ENCODE measurements at regions not wholly inside any gene's neighbourhood (a gene's known extent, or its start where the extent isn't known, plus 50 kb on each side); places are given as distances from the start of the nearest gene placed in this dataset.

DNA sequence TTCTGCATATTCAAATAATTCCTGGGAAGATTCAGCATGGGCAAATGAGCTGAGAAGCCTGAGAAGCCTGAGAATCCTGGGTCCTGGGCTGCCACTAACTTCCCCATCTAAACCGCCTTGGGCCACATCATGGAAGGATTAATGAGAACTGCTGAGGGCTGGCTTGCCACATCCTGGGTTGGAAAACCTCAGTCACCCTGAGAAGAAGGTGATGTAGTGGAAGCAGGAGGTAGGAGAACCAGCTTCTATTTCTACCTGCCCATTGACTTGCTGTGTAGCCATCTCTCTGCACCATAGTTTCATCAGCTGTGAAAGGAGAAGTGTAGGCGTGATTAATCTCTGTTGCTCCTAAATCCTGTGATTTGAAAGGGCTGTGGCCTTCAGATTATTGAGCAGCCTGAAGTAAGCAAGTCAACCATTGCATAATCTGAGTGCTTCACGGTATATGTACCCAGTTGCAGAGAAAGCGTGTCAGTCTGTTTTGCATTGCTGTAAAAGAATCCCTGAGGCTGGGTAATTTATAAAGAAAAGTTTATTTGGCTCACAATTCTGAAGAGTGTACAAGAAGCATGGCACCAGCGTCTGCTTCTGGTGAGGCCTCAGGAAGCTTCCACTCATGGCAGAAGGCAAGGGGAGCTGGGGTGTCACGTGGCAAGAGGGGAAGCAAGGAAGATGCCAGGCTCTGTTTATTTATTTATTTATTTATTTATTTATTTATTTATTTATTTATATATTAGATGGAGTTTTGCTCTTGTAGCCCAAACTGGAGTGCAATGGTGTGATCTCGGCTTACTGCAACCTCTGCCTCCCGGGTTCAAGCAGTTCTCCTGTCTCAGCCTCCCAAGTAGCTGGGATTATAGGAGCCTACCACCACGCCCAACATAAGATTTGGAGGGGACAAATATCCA is 140.9 kb upstream of the ATP6AP2 start:
- TF ChIP-seq ZNF562 (CRISPR knock-in tag; IDR thresholded peaks at IDR 0.05; ENCODE audit: borderline replicate concordance) = no peak
- TF ChIP-seq, protein P1, sequence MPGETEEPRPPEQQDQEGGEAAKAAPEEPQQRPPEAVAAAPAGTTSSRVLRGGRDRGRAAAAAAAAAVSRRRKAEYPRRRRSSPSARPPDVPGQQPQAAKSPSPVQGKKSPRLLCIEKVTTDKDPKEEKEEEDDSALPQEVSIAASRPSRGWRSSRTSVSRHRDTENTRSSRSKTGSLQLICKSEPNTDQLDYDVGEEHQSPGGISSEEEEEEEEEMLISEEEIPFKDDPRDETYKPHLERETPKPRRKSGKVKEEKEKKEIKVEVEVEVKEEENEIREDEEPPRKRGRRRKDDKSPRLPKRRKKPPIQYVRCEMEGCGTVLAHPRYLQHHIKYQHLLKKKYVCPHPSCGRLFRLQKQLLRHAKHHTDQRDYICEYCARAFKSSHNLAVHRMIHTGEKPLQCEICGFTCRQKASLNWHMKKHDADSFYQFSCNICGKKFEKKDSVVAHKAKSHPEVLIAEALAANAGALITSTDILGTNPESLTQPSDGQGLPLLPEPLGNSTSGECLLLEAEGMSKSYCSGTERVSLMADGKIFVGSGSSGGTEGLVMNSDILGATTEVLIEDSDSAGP (CRISPR knock-in tag; IDR thresholded peaks at IDR 0.05; ENCODE audit: borderline replicate concordance) = no peak
- TF ChIP-seq, protein P2, sequence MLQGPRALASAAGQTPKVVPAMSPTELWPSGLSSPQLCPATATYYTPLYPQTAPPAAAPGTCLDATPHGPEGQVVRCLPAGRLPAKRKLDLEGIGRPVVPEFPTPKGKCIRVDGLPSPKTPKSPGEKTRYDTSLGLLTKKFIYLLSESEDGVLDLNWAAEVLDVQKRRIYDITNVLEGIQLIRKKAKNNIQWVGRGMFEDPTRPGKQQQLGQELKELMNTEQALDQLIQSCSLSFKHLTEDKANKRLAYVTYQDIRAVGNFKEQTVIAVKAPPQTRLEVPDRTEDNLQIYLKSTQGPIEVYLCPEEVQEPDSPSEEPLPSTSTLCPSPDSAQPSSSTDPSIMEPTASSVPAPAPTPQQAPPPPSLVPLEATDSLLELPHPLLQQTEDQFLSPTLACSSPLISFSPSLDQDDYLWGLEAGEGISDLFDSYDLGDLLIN (CRISPR knock-in tag; IDR thresholded peaks at IDR 0.05; ENCODE audit: borderline replicate concordance) = no peak
- no peak for TF ChIP-seq ZBTB38 (CRISPR knock-in tag; IDR thresholded peaks at IDR 0.05)
- no peak for TF ChIP-seq ZNF841 (CRISPR knock-in tag; IDR thresholded peaks at IDR 0.05; ENCODE audit: borderline replicate concordance)
- TF ChIP-seq ZMYM4 (CRISPR knock-in tag; IDR thresholded peaks at IDR 0.05) = no peak
- TF ChIP-seq ESRRA (CRISPR knock-in tag; IDR thresholded peaks at IDR 0.05; ENCODE audit: low read depth) = no peak
- TF ChIP-seq ZNF776 (CRISPR knock-in tag; IDR thresholded peaks at IDR 0.05) = no peak
- TF ChIP-seq HMG20A (CRISPR knock-in tag; IDR thresholded peaks at IDR 0.05; ENCODE audit: borderline replicate concordance) = no peak
- no peak for TF ChIP-seq ZNF724P (CRISPR knock-in tag; IDR thresholded peaks at IDR 0.05; ENCODE audit: borderline replicate concordance)
- TF ChIP-seq, protein P3, sequence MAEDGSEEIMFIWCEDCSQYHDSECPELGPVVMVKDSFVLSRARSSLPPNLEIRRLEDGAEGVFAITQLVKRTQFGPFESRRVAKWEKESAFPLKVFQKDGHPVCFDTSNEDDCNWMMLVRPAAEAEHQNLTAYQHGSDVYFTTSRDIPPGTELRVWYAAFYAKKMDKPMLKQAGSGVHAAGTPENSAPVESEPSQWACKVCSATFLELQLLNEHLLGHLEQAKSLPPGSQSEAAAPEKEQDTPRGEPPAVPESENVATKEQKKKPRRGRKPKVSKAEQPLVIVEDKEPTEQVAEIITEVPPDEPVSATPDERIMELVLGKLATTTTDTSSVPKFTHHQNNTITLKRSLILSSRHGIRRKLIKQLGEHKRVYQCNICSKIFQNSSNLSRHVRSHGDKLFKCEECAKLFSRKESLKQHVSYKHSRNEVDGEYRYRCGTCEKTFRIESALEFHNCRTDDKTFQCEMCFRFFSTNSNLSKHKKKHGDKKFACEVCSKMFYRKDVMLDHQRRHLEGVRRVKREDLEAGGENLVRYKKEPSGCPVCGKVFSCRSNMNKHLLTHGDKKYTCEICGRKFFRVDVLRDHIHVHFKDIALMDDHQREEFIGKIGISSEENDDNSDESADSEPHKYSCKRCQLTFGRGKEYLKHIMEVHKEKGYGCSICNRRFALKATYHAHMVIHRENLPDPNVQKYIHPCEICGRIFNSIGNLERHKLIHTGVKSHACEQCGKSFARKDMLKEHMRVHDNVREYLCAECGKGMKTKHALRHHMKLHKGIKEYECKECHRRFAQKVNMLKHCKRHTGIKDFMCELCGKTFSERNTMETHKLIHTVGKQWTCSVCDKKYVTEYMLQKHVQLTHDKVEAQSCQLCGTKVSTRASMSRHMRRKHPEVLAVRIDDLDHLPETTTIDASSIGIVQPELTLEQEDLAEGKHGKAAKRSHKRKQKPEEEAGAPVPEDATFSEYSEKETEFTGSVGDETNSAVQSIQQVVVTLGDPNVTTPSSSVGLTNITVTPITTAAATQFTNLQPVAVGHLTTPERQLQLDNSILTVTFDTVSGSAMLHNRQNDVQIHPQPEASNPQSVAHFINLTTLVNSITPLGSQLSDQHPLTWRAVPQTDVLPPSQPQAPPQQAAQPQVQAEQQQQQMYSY (CRISPR knock-in tag; IDR thresholded peaks at IDR 0.05) = no peak
- Histone ChIP-seq H3K9ac (ENCODE audit: insufficient read depth, low read depth, low read length) (no peak overlapping the region), H3K27ac (ENCODE audit: extremely low read length, insufficient read depth, low read length) (no peak overlapping the region), H3K4me1 (ENCODE audit: insufficient read depth, low read length) (peaks cover 13% of the 10 kb centered on the region), H4K20me1 (ENCODE audit: insufficient read depth, low read length) (no peaks in the 10 kb centered on the region), H2AFZ (ENCODE audit: low read length) (no peak overlapping the region), H3K79me2 (ENCODE audit: insufficient read depth, low read length) (no peaks in the 10 kb centered on the region), H3K4me3 (replicated peaks in 1 of 3; ENCODE audit: insufficient read depth in 1 of 3, low read depth in 2 of 3, low read length in 3 of 3) (no peak overlapping the region), H3K4me2 (ENCODE audit: low read depth, low read length) (no peak overlapping the region), H3K27me3 (ENCODE audit: control insufficient read depth in 1 of 2, insufficient read depth in 2 of 2, low read length in 2 of 2) (no peaks in the 10 kb centered on the region), H3K9me3 (ENCODE audit: low read length) (no peaks in the 10 kb centered on the region), H3K36me3 (replicated peaks in 1 of 2; ENCODE audit: control insufficient read depth in 1 of 2, insufficient read depth in 2 of 2, low read length in 2 of 2) (no peaks in the 10 kb centered on the region)
- 56% methylated on average over 7 of the region's 9 CpGs for WGBS (ENCODE audit: low lambda C conversion rate)
- intact Hi-C loops (cut with micrococcal nuclease; ENCODE audit: unreplicated experiment) (no loop called here), in situ Hi-C loops (cut with HindIII; ENCODE audit: extremely low pct_ligation_motif_present, low pct_unique_long_range_greater_than_20kb) (no loop called here)
- ChIA-PET POLR2A (no interaction called here), CTCF (ENCODE audit: low intra/inter-chr PET ratio, low total read pairs) (no interaction called here)
- no peak for ATAC-seq
- DNase-seq (ENCODE audit: low spot score) = no peak
- no TSS peak for BruUV-seq (replicated peaks)
- FAIRE-seq = no peak

Data from HepG2 (cell line).